H1 (cell line): ENCODE measurements at regions not wholly inside any gene's neighbourhood (a gene's known extent, or its start where the extent isn't known, plus 50 kb on each side); places are given as distances from the start of the nearest gene placed in this dataset.

ENCODE experiments used
- CTCF ChIA-PET: fragments of 300-600 bp; sonication (Branson Sonifier 250); formaldehyde crosslinking; loops from one replicate; lab custom pipeline; 2021; ENCODE audit not compliant: partially characterized antibody; lab: Charles Lee
- POLR2A ChIA-PET: fragments of 300-600 bp; sonication (Branson Sonifier 250); formaldehyde crosslinking; loops from one replicate; lab custom pipeline; 2021; ENCODE audit warnings: inconsistent platforms; ENCODE audit not compliant: partially characterized antibody; lab: Charles Lee
- DNase-seq, 2 experiments: peaks; one replicate each; pipeline versions ENCODE4 v3.0.0 to v3.0.0-alpha.2; 2010 to 2022; ENCODE audit warnings: low spot score in 2 of 2, low read depth in 1 of 2, mixed read lengths in 1 of 2
- FAIRE-seq: peaks from 2 replicates; lab custom pipeline; 2011; peaks lifted over from hg19 to GRCh38; lab: Jason Lieb, UNC
- H2AFZ ChIP-seq: 2 replicates; pipeline ENCODE4 v1.8.1; 2012; ENCODE audit warnings: low read length, inconsistent platforms
- H2AK5ac ChIP-seq: 2 replicates; pipeline ENCODE4 v1.6.1; 2013; ENCODE audit warnings: low read depth, low read length
- H2BK120ac ChIP-seq: replicated peaks from 2 replicates; pipeline ENCODE3; 2013; ENCODE audit warnings: low read depth, low read length, inconsistent platforms
- H2BK12ac ChIP-seq: 2 replicates; pipeline ENCODE4 v1.6.1; 2013; ENCODE audit warnings: low read depth, low read length
- H2BK15ac ChIP-seq: 2 replicates; pipeline ENCODE4 v1.6.1; 2013; ENCODE audit warnings: low read length
- H2BK20ac ChIP-seq: 2 replicates; pipeline ENCODE4 v1.6.1; 2013; ENCODE audit warnings: low read length
- H2BK5ac ChIP-seq: 2 replicates; pipeline ENCODE4 v1.6.1; 2013; ENCODE audit warnings: low read depth, low read length
- H3K14ac ChIP-seq: 2 replicates; pipeline ENCODE4 v1.6.1; 2013; ENCODE audit warnings: inconsistent platforms; ENCODE audit not compliant: insufficient read length
- H3K18ac ChIP-seq: 2 replicates; pipeline ENCODE4 v1.6.1; 2013; ENCODE audit warnings: low read length; ENCODE audit errors: extremely low read depth
- H3K23ac ChIP-seq: 2 replicates; pipeline ENCODE4 v1.6.1; 2013; ENCODE audit warnings: inconsistent platforms; ENCODE audit not compliant: insufficient read length
- H3K23me2 ChIP-seq: 2 replicates; pipeline ENCODE4 v1.6.1; 2013; ENCODE audit warnings: low read depth, low read length
- H3K27ac ChIP-seq: 2 replicates; pipeline ENCODE4 v1.6.1; 2011; ENCODE audit warnings: low read depth, low read length, inconsistent platforms
- H3K27me3 ChIP-seq, 4 experiments: replicated peaks in 1 of 4; 1 replicate in 1 of 4; 2 replicates in 3 of 4; pipeline versions ENCODE4 v1.6.1 to v1.8.1; 2011 to 2013; ENCODE audit warnings: low read length in 3 of 4, mild to moderate bottlenecking in 3 of 4, inconsistent platforms in 2 of 4, mixed read lengths in 2 of 4, moderate library complexity in 1 of 4; ENCODE audit not compliant: control insufficient read depth in 3 of 4, insufficient read depth in 3 of 4; ENCODE audit errors: extremely low read depth in 1 of 4
- H3K36me3 ChIP-seq, 4 experiments: 2 replicates each; pipeline versions ENCODE4 v1.6.1 to v1.8.1; 2011 to 2013; ENCODE audit warnings: mild to moderate bottlenecking in 4 of 4, low read length in 3 of 4, moderate library complexity in 2 of 4, control low read depth in 1 of 4, inconsistent platforms in 1 of 4; ENCODE audit not compliant: insufficient read depth in 4 of 4, control insufficient read depth in 2 of 4
- H3K4ac ChIP-seq: replicated peaks from 2 replicates; pipeline ENCODE3; 2013; ENCODE audit warnings: low read length, low read depth, mixed read lengths, inconsistent platforms; ENCODE audit not compliant: insufficient read length
- H3K4me1 ChIP-seq, 4 experiments: replicated peaks in 1 of 4; 1 replicate in 1 of 4; 2 replicates in 3 of 4; pipeline versions ENCODE4 v1.6.1 to v1.8.1; 2011 to 2013; ENCODE audit warnings: low read length in 3 of 4, inconsistent platforms in 2 of 4, mixed read lengths in 1 of 4; ENCODE audit not compliant: insufficient read depth in 4 of 4, control insufficient read depth in 3 of 4
- H3K4me2 ChIP-seq, 2 experiments: 2 replicates each; pipeline versions ENCODE4 v1.6.1 to v1.8.1; 2011 to 2013; ENCODE audit warnings: low read depth in 2 of 2, low read length in 2 of 2, control low read depth in 1 of 2, inconsistent platforms in 1 of 2, mild to moderate bottlenecking in 1 of 2; ENCODE audit not compliant: insufficient read depth in 1 of 2
- H3K4me3 ChIP-seq, 4 experiments: fragments of 200-600, 300-600 bp in 1 of 4; sonication (generic), shearing (Covaris generic), sonication (Bioruptor Twin) in 1 of 4; 2 replicates each; pipeline versions ENCODE4 v1.5.1 to v1.8.1; 2011 to 2016; ENCODE audit warnings: low read length in 4 of 4, low read depth in 3 of 4, control low read depth in 2 of 4, inconsistent platforms in 2 of 4, mild to moderate bottlenecking in 2 of 4, mixed read lengths in 1 of 4, moderate library complexity in 1 of 4; ENCODE audit not compliant: insufficient read depth in 2 of 4; ENCODE audit errors: extremely low read depth in 1 of 4
- H3K56ac ChIP-seq: replicated peaks from 2 replicates; pipeline ENCODE3; 2013; ENCODE audit warnings: low read depth, mild to moderate bottlenecking, mixed read lengths, low read length, inconsistent platforms; ENCODE audit not compliant: insufficient read length
- H3K79me1 ChIP-seq: 2 replicates; pipeline ENCODE4 v1.6.1; 2013; ENCODE audit warnings: low read depth, low read length, control low read depth
- H3K79me2 ChIP-seq, 2 experiments: 2 replicates each; pipeline versions ENCODE4 v1.6.1 to v1.8.1; 2012 to 2013; ENCODE audit warnings: low read length in 2 of 2, mild to moderate bottlenecking in 2 of 2, inconsistent platforms in 1 of 2; ENCODE audit not compliant: insufficient read depth in 2 of 2, control insufficient read depth in 1 of 2
- H3K9ac ChIP-seq, 4 experiments: replicated peaks in 1 of 4; 1 replicate in 1 of 4; 2 replicates in 3 of 4; pipeline versions ENCODE4 v1.6.1 to v1.8.1; 2011 to 2013; ENCODE audit warnings: low read depth in 3 of 4, low read length in 3 of 4, control low read depth in 2 of 4, mild to moderate bottlenecking in 2 of 4, moderate library complexity in 2 of 4, inconsistent platforms in 1 of 4; ENCODE audit errors: extremely low read depth in 1 of 4
- H3K9me3 ChIP-seq, 2 experiments: 2 replicates each; pipeline versions ENCODE4 v1.6.1 to v1.8.1; 2012 to 2013; ENCODE audit warnings: mild to moderate bottlenecking in 2 of 2, moderate library complexity in 2 of 2, control low read depth in 1 of 2, inconsistent platforms in 1 of 2, low read depth in 1 of 2, low read length in 1 of 2, mixed read lengths in 1 of 2; ENCODE audit not compliant: insufficient read depth in 2 of 2
- H4K20me1 ChIP-seq, 2 experiments: replicated peaks in 1 of 2; 2 replicates each; pipeline versions ENCODE3 to v1.8.1; 2011 to 2013; ENCODE audit warnings: inconsistent platforms in 2 of 2, low read length in 2 of 2, mild to moderate bottlenecking in 1 of 2; ENCODE audit not compliant: insufficient read depth in 2 of 2, control insufficient read depth in 1 of 2
- H4K5ac ChIP-seq: 2 replicates; pipeline ENCODE4 v1.6.1; 2013; ENCODE audit warnings: low read length, low read depth, mixed read lengths, inconsistent platforms; ENCODE audit not compliant: insufficient read length
- H4K8ac ChIP-seq: 2 replicates; pipeline ENCODE4 v1.8.0; 2013; ENCODE audit warnings: mild to moderate bottlenecking, moderate library complexity, low read length, inconsistent platforms; ENCODE audit not compliant: insufficient read depth; ENCODE audit errors: extremely low read depth
- H4K91ac ChIP-seq: replicated peaks from 2 replicates; pipeline ENCODE3; 2013; ENCODE audit warnings: low read length, mixed read lengths, inconsistent platforms; ENCODE audit not compliant: insufficient read length
- SAP30 ChIP-seq: fragments of 300-600 bp; sonication (generic); IDR thresholded peaks from 2 replicates; pipeline ENCODE4 v1.7.1; 2012; ENCODE audit warnings: low read length, moderate library complexity, mild to moderate bottlenecking, inconsistent platforms; ENCODE audit not compliant: insufficient read depth, insufficient replicate concordance
- SIRT6 ChIP-seq: IDR thresholded peaks from one replicate; pipeline ENCODE4 v1.7.1; 2012; ENCODE audit warnings: low read length, inconsistent platforms
- SP4 ChIP-seq: IDR thresholded peaks from 2 replicates; pipeline ENCODE4 v1.6.1; 2012; ENCODE audit warnings: low read length, inconsistent platforms
- TCF12 ChIP-seq: IDR thresholded peaks from 2 replicates; pipeline ENCODE4 v1.6.1; 2011; ENCODE audit warnings: low read depth, mild to moderate bottlenecking, low read length

DNA sequence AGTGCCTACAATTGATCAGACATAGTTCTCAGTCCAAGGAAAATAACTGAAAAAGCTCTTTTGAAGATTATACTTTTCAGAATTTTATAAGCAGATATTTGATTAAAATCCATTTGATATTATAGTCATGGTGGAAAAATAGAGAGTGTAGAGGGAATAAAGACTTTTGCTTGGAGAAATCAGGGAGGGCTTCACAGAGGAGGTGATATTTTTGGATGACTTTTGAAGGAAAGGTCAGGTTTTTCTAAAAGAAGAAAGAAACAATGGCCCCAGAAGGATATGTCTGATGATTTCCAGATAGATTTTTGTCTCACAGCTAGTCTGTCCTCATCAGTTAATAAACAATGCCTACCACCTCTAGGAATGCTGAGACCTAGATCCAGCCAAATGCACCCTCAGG lies 806.3 kb upstream of the CELF2 start:
- Histone ChIP-seq H2BK12ac (no peak overlapping the region), H2BK20ac (no peak overlapping the region), H3K9ac (no peak overlapping the region), H3K23ac (no peak overlapping the region), H4K20me1 (no peaks in the 10 kb centered on the region), H3K4me2 (no peak overlapping the region), H2AFZ (no peak overlapping the region), H3K36me3 (no peaks in the 10 kb centered on the region), H3K79me2 (no peaks in the 10 kb centered on the region), H2BK15ac (no peak overlapping the region), H4K91ac (no peak overlapping the region), H2AK5ac (no peak overlapping the region), H3K4me3 (no peak overlapping the region), H4K8ac (no peak overlapping the region), H2BK120ac (no peak overlapping the region), H3K56ac (no peak overlapping the region), H4K5ac (no peak overlapping the region), H3K9me3 (no peaks in the 10 kb centered on the region), H3K14ac (no peak overlapping the region), H3K27me3 (no peaks in the 10 kb centered on the region), H2BK5ac (no peak overlapping the region), H3K79me1 (no peaks in the 10 kb centered on the region), H3K27ac (no peak overlapping the region), H3K4ac (no peak overlapping the region), H3K18ac (no peak overlapping the region), H3K4me1 (no peaks in the 10 kb centered on the region), H3K23me2 (no peaks in the 10 kb centered on the region; the same call in 1 of the 2 replicates)
- CTCF ChIA-PET: interaction anchor here (1.5 kb wide), 1 partner anchor 48 kb away, joined by 3 read pairs; no protein-coding TSS in a partner anchor
- POLR2A ChIA-PET: no interaction called here
- no peak for FAIRE-seq
- no peak for TF ChIP-seq SIRT6
- no peak for TF ChIP-seq SAP30
- no peak for TF ChIP-seq TCF12
- TF ChIP-seq SP4: no peak
- DNase-seq: no peak
